ENCODE measurements at regions not wholly inside any gene's neighbourhood (a gene's known extent, or its start where the extent isn't known, plus 50 kb on each side); places are given as distances from the start of the nearest gene placed in this dataset.
A peak's percentile ranks its signal among the peaks of the same experiment; 100 is the strongest.

DNA sequence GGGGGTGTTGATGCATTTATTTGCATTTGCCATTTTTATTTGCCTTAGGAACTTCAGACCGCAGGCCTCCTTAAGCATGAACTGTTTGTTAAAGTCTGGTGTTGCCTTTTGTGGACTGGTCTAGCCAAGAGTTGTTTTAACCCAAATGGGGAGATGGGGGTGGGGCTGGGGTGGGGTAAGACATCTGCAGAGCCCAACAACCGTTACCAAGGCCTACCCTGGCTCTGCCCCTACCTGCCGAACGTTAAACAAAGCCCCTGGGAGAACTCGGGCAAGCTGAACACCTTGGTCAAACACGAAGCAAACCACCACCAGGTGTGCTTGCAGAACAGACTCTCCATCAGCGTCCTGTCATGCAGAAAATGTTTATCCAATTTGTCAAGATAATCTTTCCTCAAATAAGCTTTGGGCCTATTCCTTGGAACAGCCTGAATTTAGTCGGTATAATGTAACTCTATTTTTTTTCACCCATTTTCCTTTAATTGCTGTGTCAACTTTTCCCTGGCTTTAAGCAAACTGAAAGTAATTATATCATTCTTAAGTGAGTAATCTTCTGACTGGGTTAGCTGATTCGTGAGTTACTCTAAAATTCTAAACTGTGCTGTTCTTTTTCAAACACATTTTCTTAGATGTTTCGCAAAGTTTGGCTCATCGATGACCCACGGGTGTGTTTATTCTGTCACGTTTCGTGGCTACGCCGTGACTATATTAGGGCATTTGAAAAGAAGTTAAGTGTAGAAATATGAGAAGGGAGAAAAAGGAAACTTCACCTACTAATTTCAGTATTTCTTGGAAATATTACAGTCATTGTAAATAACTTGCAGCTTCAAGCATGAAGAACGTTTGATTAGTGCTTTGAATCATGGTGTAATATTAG lies 127.6 kb downstream of the SOX2 start:
- Histone ChIP-seq H3K4me2 (ENCODE audit: insufficient read depth, low read length) (no peak overlapping the region), H3K36me3 (ENCODE audit: insufficient read depth, low read length) (no peaks in the 10 kb centered on the region), H3K4me1 (ENCODE audit: insufficient read depth, low read length) (no peaks in the 10 kb centered on the region), H4K20me1 (ENCODE audit: insufficient read depth, low read length) (no peaks in the 10 kb centered on the region), H3K79me2 (ENCODE audit: insufficient read depth, low read length) (no peaks in the 10 kb centered on the region), H2AFZ (ENCODE audit: low read length) (peak overlapping the region; percentile 28), H3K4me3 (ENCODE audit: insufficient read depth, low read length) (peak overlapping the region; percentile 31), H3K9me3 (ENCODE audit: low read depth, low read length) (no peaks in the 10 kb centered on the region), H3K27ac (ENCODE audit: low read depth, low read length) (no peak overlapping the region), H3K27me3 (ENCODE audit: insufficient read depth, low read length) (no peaks in the 10 kb centered on the region)
- TF ChIP-seq, protein P1, sequence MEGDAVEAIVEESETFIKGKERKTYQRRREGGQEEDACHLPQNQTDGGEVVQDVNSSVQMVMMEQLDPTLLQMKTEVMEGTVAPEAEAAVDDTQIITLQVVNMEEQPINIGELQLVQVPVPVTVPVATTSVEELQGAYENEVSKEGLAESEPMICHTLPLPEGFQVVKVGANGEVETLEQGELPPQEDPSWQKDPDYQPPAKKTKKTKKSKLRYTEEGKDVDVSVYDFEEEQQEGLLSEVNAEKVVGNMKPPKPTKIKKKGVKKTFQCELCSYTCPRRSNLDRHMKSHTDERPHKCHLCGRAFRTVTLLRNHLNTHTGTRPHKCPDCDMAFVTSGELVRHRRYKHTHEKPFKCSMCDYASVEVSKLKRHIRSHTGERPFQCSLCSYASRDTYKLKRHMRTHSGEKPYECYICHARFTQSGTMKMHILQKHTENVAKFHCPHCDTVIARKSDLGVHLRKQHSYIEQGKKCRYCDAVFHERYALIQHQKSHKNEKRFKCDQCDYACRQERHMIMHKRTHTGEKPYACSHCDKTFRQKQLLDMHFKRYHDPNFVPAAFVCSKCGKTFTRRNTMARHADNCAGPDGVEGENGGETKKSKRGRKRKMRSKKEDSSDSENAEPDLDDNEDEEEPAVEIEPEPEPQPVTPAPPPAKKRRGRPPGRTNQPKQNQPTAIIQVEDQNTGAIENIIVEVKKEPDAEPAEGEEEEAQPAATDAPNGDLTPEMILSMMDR (IDR thresholded peaks at IDR 0.05; ENCODE audit: extremely low read depth, low read depth, low read length) = no peak
- no peak for DNase-seq (ENCODE audit: insufficient read length, low spot score, missing footprints)

DNA sequence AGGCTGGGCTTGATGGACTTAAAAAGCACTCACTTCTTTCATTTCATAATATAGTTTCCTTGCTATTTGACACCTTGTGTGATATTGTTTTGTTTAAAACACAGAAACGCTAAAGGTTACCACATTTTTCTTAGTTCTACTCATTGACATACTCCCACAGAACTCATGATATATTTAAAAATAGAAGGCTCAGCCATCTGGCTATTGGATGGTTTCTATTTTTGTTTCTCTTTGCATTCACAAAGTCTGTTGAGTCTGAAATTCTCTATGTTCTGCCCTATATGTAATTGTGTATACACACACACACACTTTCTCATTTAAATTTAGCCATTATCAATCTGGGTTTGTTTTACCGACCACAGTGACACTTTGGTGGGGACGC lies 128.2 kb downstream of the SOX2 start:
- Histone ChIP-seq H3K4me2 (ENCODE audit: insufficient read depth, low read length) (no peak overlapping the region), H3K79me2 (ENCODE audit: insufficient read depth, low read length) (no peaks in the 10 kb centered on the region), H3K27ac (ENCODE audit: low read depth, low read length) (no peak overlapping the region), H4K20me1 (ENCODE audit: insufficient read depth, low read length) (no peaks in the 10 kb centered on the region), H3K36me3 (ENCODE audit: insufficient read depth, low read length) (no peaks in the 10 kb centered on the region), H3K27me3 (ENCODE audit: insufficient read depth, low read length) (no peaks in the 10 kb centered on the region), H3K9me3 (ENCODE audit: low read depth, low read length) (no peaks in the 10 kb centered on the region), H3K4me1 (ENCODE audit: insufficient read depth, low read length) (no peaks in the 10 kb centered on the region), H2AFZ (ENCODE audit: low read length) (no peak overlapping the region), H3K4me3 (ENCODE audit: insufficient read depth, low read length) (no peak overlapping the region)
- DNase-seq (ENCODE audit: insufficient read length, low spot score, missing footprints) = no peak
- TF ChIP-seq, protein P1 (IDR thresholded peaks at IDR 0.05; ENCODE audit: extremely low read depth, low read depth, low read length) = no peak

DNA sequence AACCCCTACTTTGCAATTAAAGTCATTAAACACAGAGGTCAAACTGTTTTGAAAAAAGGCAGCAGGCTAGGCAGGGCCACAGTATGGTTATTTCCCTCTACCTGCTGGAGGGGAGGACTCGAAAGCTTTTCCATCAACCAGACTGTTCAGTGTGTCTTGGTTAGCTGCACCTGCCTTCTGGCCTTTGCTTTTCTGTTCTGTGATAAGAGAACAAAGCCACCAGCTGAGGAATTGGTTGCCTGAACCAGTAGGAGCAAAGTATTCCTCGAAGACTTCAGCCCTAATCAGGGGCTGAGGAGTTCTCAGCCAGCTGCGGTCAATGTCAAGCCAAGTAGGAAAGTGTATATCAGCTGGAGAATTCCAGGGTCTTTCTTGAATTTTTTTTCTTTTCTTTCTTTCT lies 132.5 kb downstream of the SOX2 start:
- TF ChIP-seq, protein P1 (IDR thresholded peaks at IDR 0.05; ENCODE audit: extremely low read depth, low read depth, low read length) = no peak
- Histone ChIP-seq H3K36me3 (ENCODE audit: insufficient read depth, low read length) (no peaks in the 10 kb centered on the region), H3K9me3 (ENCODE audit: low read depth, low read length) (no peaks in the 10 kb centered on the region), H2AFZ (ENCODE audit: low read length) (no peak overlapping the region), H3K27ac (ENCODE audit: low read depth, low read length) (no peak overlapping the region), H3K27me3 (ENCODE audit: insufficient read depth, low read length) (no peaks in the 10 kb centered on the region), H3K4me1 (ENCODE audit: insufficient read depth, low read length) (no peaks in the 10 kb centered on the region), H3K79me2 (ENCODE audit: insufficient read depth, low read length) (no peaks in the 10 kb centered on the region), H4K20me1 (ENCODE audit: insufficient read depth, low read length) (no peaks in the 10 kb centered on the region), H3K4me3 (ENCODE audit: insufficient read depth, low read length) (no peak overlapping the region), H3K4me2 (ENCODE audit: insufficient read depth, low read length) (no peak overlapping the region)
- DNase-seq (ENCODE audit: insufficient read length, low spot score, missing footprints) = no peak

DNA sequence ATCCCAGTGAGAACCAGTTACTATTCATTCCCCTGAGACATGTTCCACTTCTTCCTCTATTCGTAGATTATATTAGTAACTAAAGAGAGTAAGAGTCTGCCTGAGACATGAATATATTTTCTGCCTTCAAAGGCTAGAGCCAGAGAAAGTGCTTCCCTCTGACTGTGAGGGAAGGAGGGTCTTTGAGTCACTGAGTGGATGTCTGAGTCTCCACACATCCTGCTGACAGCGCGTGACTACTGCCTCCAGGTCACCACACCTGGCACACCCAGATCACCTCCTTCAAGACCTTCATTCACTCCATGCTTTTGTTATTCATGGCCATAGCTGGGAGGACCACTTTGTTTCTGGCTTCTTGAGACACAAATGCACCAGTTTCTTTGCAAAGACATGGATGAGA lies 135.6 kb downstream of the SOX2 start:
- TF ChIP-seq, protein P1 (IDR thresholded peaks at IDR 0.05; ENCODE audit: extremely low read depth, low read depth, low read length) = no peak
- no peaks in the 10 kb centered on the region for H3K4me1 ChIP-seq (ENCODE audit: insufficient read depth, low read length)
- no peaks in the 10 kb centered on the region for H3K79me2 ChIP-seq (ENCODE audit: insufficient read depth, low read length)
- no peak overlapping the region for H3K27ac ChIP-seq (ENCODE audit: low read depth, low read length)
- H3K9me3 ChIP-seq (ENCODE audit: low read depth, low read length) = no peaks in the 10 kb centered on the region
- no peak overlapping the region for H3K4me3 ChIP-seq (ENCODE audit: insufficient read depth, low read length)
- H3K36me3 ChIP-seq (ENCODE audit: insufficient read depth, low read length) = no peaks in the 10 kb centered on the region
- DNase-seq (ENCODE audit: insufficient read length, low spot score, missing footprints) = no peak
- no peaks in the 10 kb centered on the region for H3K27me3 ChIP-seq (ENCODE audit: insufficient read depth, low read length)
- H3K4me2 ChIP-seq (ENCODE audit: insufficient read depth, low read length) = no peak overlapping the region
- no peaks in the 10 kb centered on the region for H4K20me1 ChIP-seq (ENCODE audit: insufficient read depth, low read length)
- no peak overlapping the region for H2AFZ ChIP-seq (ENCODE audit: low read length)
